CD4-positive, alpha-beta T cell (primary cell): ENCODE measurements at regions not wholly inside any gene's neighbourhood (a gene's known extent, or its start where the extent isn't known, plus 50 kb on each side); places are given as distances from the start of the nearest gene placed in this dataset.
"Not testable (repeated sequence)": the region's sequence is repeated elsewhere in the genome, so short reads cannot be mapped to it uniquely, and the experiment has no call there.

Experiments
- ATAC-seq: fragments of 200-7000 bp; cut with Tn5 transposase; one replicate; pipeline ENCODE4 v1.10.0; 2022; ENCODE audit warnings: mild to moderate bottlenecking; ENCODE audit not compliant: poor library complexity
- CTCF ChIA-PET: fragments of 350-600 bp; sonication (Branson Sonifier 250); formaldehyde crosslinking; loops from one replicate; lab custom pipeline; 2021; ENCODE audit warnings: antibody characterized with exemption, inconsistent platforms; lab: Charles Lee
- POLR2A ChIA-PET: fragments of 350-600 bp; sonication (Branson Sonifier 250); formaldehyde crosslinking; loops from one replicate; lab custom pipeline; 2021; ENCODE audit warnings: antibody characterized with exemption, inconsistent platforms; lab: Charles Lee
- DNase-seq, 14 experiments: peaks; one replicate each; pipeline ENCODE4 v3.0.0-alpha.2; 2013 to 2020; ENCODE audit warnings: mixed read lengths in 2 of 14
- H3K27ac ChIP-seq, 2 donors: one replicate each; pipeline versions ENCODE4 v1.5.1 to v1.7.0; 2013; ENCODE audit warnings: low read length in 2 of 2, low read depth in 1 of 2, mild to moderate bottlenecking in 1 of 2
- H3K27me3 ChIP-seq, 2 experiments: 1 replicate in 1 of 2; 2 replicates in 1 of 2; pipeline versions ENCODE4 v1.6.1 to v1.7.0; 2013; ENCODE audit warnings: low read length in 2 of 2, control low read depth in 1 of 2, mild to moderate bottlenecking in 1 of 2, moderate library complexity in 1 of 2; ENCODE audit not compliant: insufficient read depth in 2 of 2, control insufficient read depth in 1 of 2
- H3K36me3 ChIP-seq: one replicate; pipeline ENCODE4 v1.6.1; 2013; ENCODE audit warnings: low read length, control low read depth; ENCODE audit not compliant: insufficient read depth
- H3K4me1 ChIP-seq: one replicate; pipeline ENCODE4 v1.6.1; 2013; ENCODE audit warnings: low read length, control low read depth; ENCODE audit not compliant: insufficient read depth
- H3K4me3 ChIP-seq: one replicate; pipeline ENCODE4 v1.5.1; 2013; ENCODE audit warnings: mild to moderate bottlenecking, low read length, moderate library complexity
- H3K9me3 ChIP-seq, 2 experiments: 1 replicate in 1 of 2; 2 replicates in 1 of 2; pipeline versions ENCODE4 v1.6.1 to v1.7.0; 2013; ENCODE audit warnings: low read length in 2 of 2, mild to moderate bottlenecking in 2 of 2, control low read depth in 1 of 2, moderate library complexity in 1 of 2; ENCODE audit not compliant: control insufficient read depth in 1 of 2, insufficient read depth in 1 of 2
- H3K27ac Mint-ChIP-seq: one replicate; pipeline ENCODE4 v1.8.0; 2020; ENCODE audit warnings: mixed read lengths
- H3K27me3 Mint-ChIP-seq: one replicate; pipeline ENCODE4 v1.8.0; 2021; ENCODE audit warnings: mixed read lengths
- H3K36me3 Mint-ChIP-seq: one replicate; pipeline ENCODE4 v1.8.0; 2021; ENCODE audit warnings: low read depth, mixed read lengths
- H3K4me1 Mint-ChIP-seq: one replicate; pipeline ENCODE4 v1.8.0; 2021; ENCODE audit warnings: low read depth, mixed read lengths
- H3K4me3 Mint-ChIP-seq: one replicate; pipeline ENCODE4 v1.8.0; 2020; ENCODE audit warnings: mild to moderate bottlenecking, mixed read lengths
- H3K9me3 Mint-ChIP-seq: one replicate; pipeline ENCODE4 v1.8.0; 2020; ENCODE audit warnings: mixed read lengths
- CTCF ChIP-seq: fragments of 200-600 bp; IDR thresholded peaks from one replicate; pipeline ENCODE4 v1.8.0; 2022; ENCODE audit warnings: antibody characterized with exemption, mild to moderate bottlenecking
- intact Hi-C, 2 experiments: fragments of 100-400 bp; cut with DNase I in 1 of 2; cut with micrococcal nuclease in 1 of 2; formaldehyde crosslinking; loops; one replicate each; pipeline versions ENCODE4 v1.15.1 to v1.9.0; 2023 to 2025; cut with DNase I, micrococcal nuclease

DNA sequence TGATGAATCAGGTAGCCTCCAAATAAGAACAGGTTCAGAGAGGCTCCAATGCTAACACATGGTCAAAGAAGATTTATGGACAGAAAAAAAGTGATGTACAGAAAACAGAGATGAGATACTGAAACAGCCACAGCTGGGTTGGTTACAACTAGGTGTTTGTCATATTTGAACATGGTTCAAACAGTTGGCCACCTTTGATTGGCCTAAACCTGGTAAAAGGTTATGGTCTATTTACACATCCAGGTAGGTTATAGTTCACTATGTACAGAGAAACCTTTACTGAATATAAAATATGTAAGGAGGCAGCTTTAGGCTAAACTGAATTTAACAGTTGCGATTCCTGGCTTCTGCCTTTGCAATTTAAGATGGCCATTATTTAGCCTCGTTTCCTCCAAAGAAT, 134.0 kb upstream of the ZNF366 start:
- Histone ChIP-seq H3K4me3 (no peak overlapping the region), H3K27me3 (no peaks in the 10 kb centered on the region), H3K4me1 (no peaks in the 10 kb centered on the region), H3K36me3 (no peaks in the 10 kb centered on the region), H3K27ac (no peak overlapping the region), H3K9me3 (no peaks in the 10 kb centered on the region)
- Mint-ChIP-seq H3K9me3 (no peaks in the 10 kb centered on the region), H3K36me3 (no peaks in the 10 kb centered on the region), H3K27ac (no peak overlapping the region), H3K4me1 (no peaks in the 10 kb centered on the region), H3K4me3 (no peak overlapping the region), H3K27me3 (peaks cover 5% of the 10 kb centered on the region)
- DNase-seq (no peak), ATAC-seq (no peak)
- intact Hi-C loops: no loop called here
- POLR2A ChIA-PET: no interaction called here
- TF ChIP-seq CTCF: no peak
- CTCF ChIA-PET: no interaction called here

DNA sequence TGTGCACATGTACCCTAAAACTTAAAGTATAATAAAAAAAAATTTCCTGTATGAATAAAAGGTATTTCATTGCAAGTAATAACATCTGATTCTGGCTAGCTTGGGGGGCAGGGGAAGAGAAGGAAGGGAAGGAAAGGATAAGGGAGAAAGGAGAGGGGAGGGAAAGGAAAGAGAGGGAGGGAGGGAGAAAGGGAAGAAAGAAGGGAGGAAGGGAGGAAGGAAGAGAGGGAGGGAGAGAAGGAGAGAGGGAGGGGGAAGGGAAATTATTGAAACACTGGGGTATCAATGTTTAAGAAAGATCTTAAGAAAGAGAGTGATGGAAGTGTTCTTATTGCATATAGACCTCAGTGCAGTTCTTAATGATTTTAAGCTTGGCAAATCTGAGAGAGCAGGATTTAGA, 129.8 kb upstream of the ZNF366 start:
- DNase-seq (no peak), ATAC-seq (no peak)
- no peaks in the 10 kb centered on the region for H3K4me1 ChIP-seq
- ChIA-PET CTCF (no interaction called here), POLR2A (no interaction called here)
- Mint-ChIP-seq H3K36me3 (no peaks in the 10 kb centered on the region), H3K27ac (no peak overlapping the region), H3K4me1 (no peaks in the 10 kb centered on the region), H3K9me3 (no peaks in the 10 kb centered on the region), H3K4me3 (no peak overlapping the region), H3K27me3 (peaks cover 18% of the 10 kb centered on the region)
- intact Hi-C loops: no loop called here
- no peaks in the 10 kb centered on the region for H3K36me3 ChIP-seq
- no peaks in the 10 kb centered on the region for H3K27me3 ChIP-seq
- no peak for TF ChIP-seq CTCF
- H3K4me3 ChIP-seq: no peak overlapping the region
- H3K27ac ChIP-seq: no peak overlapping the region
- H3K9me3 ChIP-seq: no peaks in the 10 kb centered on the region

DNA sequence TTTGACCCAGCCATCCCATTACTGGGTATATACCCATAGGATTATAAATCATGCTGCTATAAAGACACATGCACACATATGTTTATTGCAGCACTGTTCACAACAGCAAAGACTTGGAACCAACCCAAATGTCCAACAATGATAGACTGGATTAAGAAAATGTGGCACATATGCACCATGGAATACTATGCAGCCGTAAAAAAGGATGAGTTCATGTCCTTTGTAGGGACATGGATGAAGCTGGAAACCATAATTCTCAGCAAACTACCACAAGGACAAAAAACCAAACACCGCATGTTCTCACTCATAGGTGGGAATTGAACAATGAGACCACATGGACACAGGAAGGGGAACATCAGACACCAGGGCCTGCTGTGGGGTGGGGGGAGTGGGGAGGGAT, 129.4 kb upstream of the ZNF366 start:
- ATAC-seq, H3K9me3 ChIP-seq, POLR2A ChIA-PET, H3K4me1 ChIP-seq, H3K27ac Mint-ChIP-seq, H3K4me3 Mint-ChIP-seq, H3K27me3 ChIP-seq, H3K36me3 Mint-ChIP-seq, H3K4me3 ChIP-seq, H3K36me3 ChIP-seq, intact Hi-C loops, DNase-seq, H3K9me3 Mint-ChIP-seq, CTCF ChIA-PET, H3K27ac ChIP-seq, H3K4me1 Mint-ChIP-seq: not testable (repeated sequence)
- H3K27me3 Mint-ChIP-seq: peaks cover 22% of the 10 kb centered on the region

DNA sequence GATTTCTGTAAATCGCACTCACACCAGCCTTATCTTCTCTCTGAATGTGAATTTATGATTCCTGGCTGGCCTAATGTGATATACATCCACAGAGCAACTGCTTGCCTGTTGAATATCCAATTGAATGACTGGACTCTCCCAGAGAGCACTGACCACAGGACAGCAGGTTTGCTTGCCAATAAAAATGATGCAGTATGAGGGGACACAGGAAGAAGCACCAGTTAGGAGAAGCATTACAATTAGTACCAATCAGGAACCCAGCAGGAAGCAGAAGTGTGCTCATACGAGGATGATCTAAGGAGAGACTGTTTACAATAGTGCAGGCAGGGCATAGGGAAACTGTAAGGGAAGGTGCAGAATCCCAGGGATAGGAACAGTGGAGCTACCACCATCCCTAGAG, 127.2 kb upstream of the ZNF366 start:
- H3K27me3 ChIP-seq: no peaks in the 10 kb centered on the region
- ChIA-PET POLR2A (no interaction called here), CTCF (no interaction called here)
- intact Hi-C loops: no loop called here
- H3K4me1 Mint-ChIP-seq: no peaks in the 10 kb centered on the region
- no peaks in the 10 kb centered on the region for H3K9me3 ChIP-seq
- H3K9me3 Mint-ChIP-seq: no peaks in the 10 kb centered on the region
- peaks cover 27% of the 10 kb centered on the region for H3K27me3 Mint-ChIP-seq
- H3K4me3 ChIP-seq: no peak overlapping the region
- H3K4me3 Mint-ChIP-seq: no peak overlapping the region
- no peaks in the 10 kb centered on the region for H3K4me1 ChIP-seq
- TF ChIP-seq CTCF: no peak
- no peaks in the 10 kb centered on the region for H3K36me3 Mint-ChIP-seq
- ATAC-seq (no peak), DNase-seq (no peak)
- no peaks in the 10 kb centered on the region for H3K36me3 ChIP-seq
- no peak overlapping the region for H3K27ac Mint-ChIP-seq
- no peak overlapping the region for H3K27ac ChIP-seq
